ENCODE measurements at regions not wholly inside any gene's neighbourhood (a gene's known extent, or its start where the extent isn't known, plus 50 kb on each side); places are given as distances from the start of the nearest gene placed in this dataset.

GRCh38 chr16:55257966-55258613 lies 65.9 kb upstream of the IRX6 start:
- DNase-seq (ENCODE audit: insufficient read length, low spot score, missing footprints), result peak; percentile 69
- H3K27ac ChIP-seq (ENCODE audit: low read depth, low read length), result no peak overlapping the region
- no peaks in the 10 kb centered on the region for H3K79me2 ChIP-seq (ENCODE audit: insufficient read depth, low read length)
- no peaks in the 10 kb centered on the region for H3K4me1 ChIP-seq (ENCODE audit: insufficient read depth, low read length)
- H3K4me3 ChIP-seq (ENCODE audit: insufficient read depth, low read length), result no peak overlapping the region
- H3K9me3 ChIP-seq (ENCODE audit: low read depth, low read length), result no peaks in the 10 kb centered on the region
- H4K20me1 ChIP-seq (ENCODE audit: insufficient read depth, low read length), result no peaks in the 10 kb centered on the region
- H3K4me2 ChIP-seq (ENCODE audit: insufficient read depth, low read length), result peak overlapping the region; percentile 28
- peak overlapping the region; percentile 1 for H2AFZ ChIP-seq (ENCODE audit: low read length)
- no peaks in the 10 kb centered on the region for H3K36me3 ChIP-seq (ENCODE audit: insufficient read depth, low read length)
- H3K27me3 ChIP-seq (ENCODE audit: insufficient read depth, low read length), result no peaks in the 10 kb centered on the region
- TF ChIP-seq CTCF (IDR thresholded peaks at IDR 0.05; ENCODE audit: extremely low read depth, low read depth, low read length), result peak; percentile 96

GRCh38 chr16:55261301-55261700 lies 62.7 kb upstream of the IRX6 start:
- no peak overlapping the region for H3K27ac ChIP-seq (ENCODE audit: low read depth, low read length)
- no peaks in the 10 kb centered on the region for H3K36me3 ChIP-seq (ENCODE audit: insufficient read depth, low read length)
- no peak overlapping the region for H2AFZ ChIP-seq (ENCODE audit: low read length)
- H3K27me3 ChIP-seq (ENCODE audit: insufficient read depth, low read length), result no peaks in the 10 kb centered on the region
- no peak overlapping the region for H3K4me2 ChIP-seq (ENCODE audit: insufficient read depth, low read length)
- H3K4me3 ChIP-seq (ENCODE audit: insufficient read depth, low read length), result no peak overlapping the region
- no peak for TF ChIP-seq CTCF (IDR thresholded peaks at IDR 0.05; ENCODE audit: extremely low read depth, low read depth, low read length)
- H3K9me3 ChIP-seq (ENCODE audit: low read depth, low read length), result peaks cover 2% of the 10 kb centered on the region
- no peaks in the 10 kb centered on the region for H4K20me1 ChIP-seq (ENCODE audit: insufficient read depth, low read length)
- peaks cover 4% of the 10 kb centered on the region for H3K4me1 ChIP-seq (ENCODE audit: insufficient read depth, low read length)
- DNase-seq (ENCODE audit: insufficient read length, low spot score, missing footprints), result peak; percentile 30
- no peaks in the 10 kb centered on the region for H3K79me2 ChIP-seq (ENCODE audit: insufficient read depth, low read length)

- Histone ChIP-seq H3K4me1 (ENCODE audit: insufficient read depth, low read length) (peaks cover 4% of the 10 kb centered on the region), H3K9me3 (ENCODE audit: low read depth, low read length) (peaks cover 2% of the 10 kb centered on the region), H3K79me2 (ENCODE audit: insufficient read depth, low read length) (no peaks in the 10 kb centered on the region), H3K36me3 (ENCODE audit: insufficient read depth, low read length) (no peaks in the 10 kb centered on the region), H4K20me1 (ENCODE audit: insufficient read depth, low read length) (no peaks in the 10 kb centered on the region), H2AFZ (ENCODE audit: low read length) (peak overlapping the region; percentile 40), H3K4me2 (ENCODE audit: insufficient read depth, low read length) (no peak overlapping the region), H3K27me3 (ENCODE audit: insufficient read depth, low read length) (no peaks in the 10 kb centered on the region), H3K4me3 (ENCODE audit: insufficient read depth, low read length) (no peak overlapping the region), H3K27ac (ENCODE audit: low read depth, low read length) (no peak overlapping the region)
- peak; percentile 22 for DNase-seq (ENCODE audit: insufficient read length, low spot score, missing footprints)
- no peak for TF ChIP-seq CTCF (IDR thresholded peaks at IDR 0.05; ENCODE audit: extremely low read depth, low read depth, low read length)
These were observed 60.4 kb upstream of the IRX6 start for GRCh38 chr16:55263271-55264250.

GRCh38 chr16:55264949-55265348 lies 59.1 kb upstream of the IRX6 start:
- Histone ChIP-seq H3K36me3 (ENCODE audit: insufficient read depth, low read length) (no peaks in the 10 kb centered on the region), H3K4me3 (ENCODE audit: insufficient read depth, low read length) (no peak overlapping the region), H3K79me2 (ENCODE audit: insufficient read depth, low read length) (no peaks in the 10 kb centered on the region), H2AFZ (ENCODE audit: low read length) (peak overlapping the region; percentile 39), H3K27ac (ENCODE audit: low read depth, low read length) (no peak overlapping the region), H3K4me2 (ENCODE audit: insufficient read depth, low read length) (peak overlapping the region; percentile 19), H3K27me3 (ENCODE audit: insufficient read depth, low read length) (no peaks in the 10 kb centered on the region), H4K20me1 (ENCODE audit: insufficient read depth, low read length) (no peaks in the 10 kb centered on the region), H3K9me3 (ENCODE audit: low read depth, low read length) (peaks cover 2% of the 10 kb centered on the region), H3K4me1 (ENCODE audit: insufficient read depth, low read length) (peaks cover 4% of the 10 kb centered on the region)
- TF ChIP-seq CTCF (IDR thresholded peaks at IDR 0.05; ENCODE audit: extremely low read depth, low read depth, low read length), result no peak
- peak; percentile 47 for DNase-seq (ENCODE audit: insufficient read length, low spot score, missing footprints)
